ENCODE measurements at regions not wholly inside any gene's neighbourhood (a gene's known extent, or its start where the extent isn't known, plus 50 kb on each side); places are given as distances from the start of the nearest gene placed in this dataset.

DNA sequence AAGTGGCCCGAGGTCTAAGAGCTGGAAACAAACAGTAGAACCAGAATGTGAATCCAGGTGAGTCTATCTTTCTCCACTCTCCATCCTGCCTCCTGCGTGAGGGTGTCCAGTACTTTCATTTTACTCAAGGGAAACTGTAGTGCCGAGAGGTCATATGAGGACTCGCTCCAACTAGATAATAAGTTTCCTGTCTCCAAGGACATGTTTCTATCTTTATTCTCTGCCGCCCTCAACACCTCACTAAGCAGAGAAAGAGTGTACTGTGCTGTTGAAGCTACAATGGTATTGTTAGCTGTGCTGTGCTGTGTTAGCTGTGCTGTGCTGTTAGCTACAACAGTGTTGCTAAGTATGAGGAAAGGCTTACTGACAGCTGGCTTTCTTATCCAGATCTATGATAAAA lies 137.9 kb upstream of the COL8A1 start:
- FAIRE-seq: no peak
- H3K79me2 ChIP-seq (ENCODE audit: insufficient read depth, low read length): no peaks in the 10 kb centered on the region
- no peaks in the 10 kb centered on the region for H4K20me1 ChIP-seq (ENCODE audit: insufficient read depth, low read length)
- no peak for TF ChIP-seq EZH2 (IDR thresholded peaks at IDR 0.05; ENCODE audit: insufficient read depth, low read length)
- no peak for TF ChIP-seq CTCF (IDR thresholded peaks at IDR 0.05; ENCODE audit: insufficient read depth, low read depth, low read length)
- H3K4me3 ChIP-seq (ENCODE audit: insufficient read depth, low read depth, low read length): no peak overlapping the region
- no peak for DNase-seq (ENCODE audit: low read depth)
- Mint-ChIP-seq H3K4me1 (ENCODE audit: low read depth, unreplicated experiment) (peaks cover 26% of the 10 kb centered on the region), H3K27ac (ENCODE audit: unreplicated experiment) (no peak overlapping the region), H3K27me3 (ENCODE audit: low read depth, unreplicated experiment) (no peaks in the 10 kb centered on the region), H3K9me3 (ENCODE audit: unreplicated experiment) (peaks cover 5% of the 10 kb centered on the region), H3K36me3 (ENCODE audit: low read depth, unreplicated experiment) (no peaks in the 10 kb centered on the region), H3K4me3 (ENCODE audit: unreplicated experiment) (no peak overlapping the region)
- no peaks in the 10 kb centered on the region for H3K36me3 ChIP-seq (ENCODE audit: insufficient read depth, low read length)
- H2AFZ ChIP-seq (ENCODE audit: low read depth, low read length): peak overlapping the region; percentile 49
- H3K27ac ChIP-seq (ENCODE audit: low read depth, low read length): no peak overlapping the region
- H3K27me3 ChIP-seq (ENCODE audit: insufficient read depth, low read length): no peaks in the 10 kb centered on the region
- no peak overlapping the region for H3K4me2 ChIP-seq (ENCODE audit: low read length)
- no peak overlapping the region for H3K9ac ChIP-seq (ENCODE audit: low read length)
- no peaks in the 10 kb centered on the region for H3K9me3 ChIP-seq (ENCODE audit: insufficient read depth, low read depth, low read length)
- H3K4me1 ChIP-seq (ENCODE audit: insufficient read depth, low read length): peaks cover 18% of the 10 kb centered on the region

- H3K4me1 ChIP-seq (ENCODE audit: insufficient read depth, low read length): peaks cover 18% of the 10 kb centered on the region
- H3K27me3 ChIP-seq (ENCODE audit: insufficient read depth, low read length): no peaks in the 10 kb centered on the region
- Mint-ChIP-seq H3K27ac (ENCODE audit: unreplicated experiment) (no peak overlapping the region), H3K27me3 (ENCODE audit: low read depth, unreplicated experiment) (no peaks in the 10 kb centered on the region), H3K36me3 (ENCODE audit: low read depth, unreplicated experiment) (no peaks in the 10 kb centered on the region), H3K4me1 (ENCODE audit: low read depth, unreplicated experiment) (peaks cover 26% of the 10 kb centered on the region), H3K4me3 (ENCODE audit: unreplicated experiment) (no peak overlapping the region), H3K9me3 (ENCODE audit: unreplicated experiment) (peaks cover 5% of the 10 kb centered on the region)
- no peak overlapping the region for H3K27ac ChIP-seq (ENCODE audit: low read depth, low read length)
- no peaks in the 10 kb centered on the region for H4K20me1 ChIP-seq (ENCODE audit: insufficient read depth, low read length)
- H3K9ac ChIP-seq (ENCODE audit: low read length): no peak overlapping the region
- H3K4me2 ChIP-seq (ENCODE audit: low read length): no peak overlapping the region
- FAIRE-seq (peak; percentile 29), DNase-seq (ENCODE audit: low read depth) (peak; percentile 34)
- H3K4me3 ChIP-seq (ENCODE audit: insufficient read depth, low read depth, low read length): no peak overlapping the region
- no peaks in the 10 kb centered on the region for H3K9me3 ChIP-seq (ENCODE audit: insufficient read depth, low read depth, low read length)
- no peak overlapping the region for H2AFZ ChIP-seq (ENCODE audit: low read depth, low read length)
- TF ChIP-seq CTCF (IDR thresholded peaks at IDR 0.05; ENCODE audit: insufficient read depth, low read depth, low read length) (peak; percentile 85), EZH2 (IDR thresholded peaks at IDR 0.05; ENCODE audit: insufficient read depth, low read length) (no peak)
- H3K36me3 ChIP-seq (ENCODE audit: insufficient read depth, low read length): no peaks in the 10 kb centered on the region
- H3K79me2 ChIP-seq (ENCODE audit: insufficient read depth, low read length): no peaks in the 10 kb centered on the region
These were observed 138.9 kb upstream of the COL8A1 start for GRCh38 chr3:99499235-99500158.
